ENCODE measurements at regions not wholly inside any gene's neighbourhood (a gene's known extent, or its start where the extent isn't known, plus 50 kb on each side); places are given as distances from the start of the nearest gene placed in this dataset.
A peak's percentile ranks its signal among the peaks of the same experiment; 100 is the strongest.

GRCh38 chr2:145197944-145198343 is 678.0 kb upstream of the ZEB2 start:
- no peak overlapping the region for H3K4me3 ChIP-seq (ENCODE audit: control insufficient read depth, low read depth, low read length)
- no peak for TF ChIP-seq CTCF (IDR thresholded peaks at IDR 0.05; ENCODE audit: control insufficient read depth, insufficient read depth, low read depth, low read length, missing control alignments)
- DNase-seq (ENCODE audit: low read depth) = no peak

- DNase-seq (ENCODE audit: low read depth) = no peak
- no peak overlapping the region for H3K4me3 ChIP-seq (ENCODE audit: control insufficient read depth, low read depth, low read length)
- no peak for TF ChIP-seq CTCF (IDR thresholded peaks at IDR 0.05; ENCODE audit: control insufficient read depth, insufficient read depth, low read depth, low read length, missing control alignments)
These were observed 674.8 kb upstream of the ZEB2 start for GRCh38 chr2:145194673-145195072.

- no peak overlapping the region for H3K4me3 ChIP-seq (ENCODE audit: control insufficient read depth, low read depth, low read length)
- no peak for DNase-seq (ENCODE audit: low read depth)
- no peak for TF ChIP-seq CTCF (IDR thresholded peaks at IDR 0.05; ENCODE audit: control insufficient read depth, insufficient read depth, low read depth, low read length, missing control alignments)
These were observed 670.2 kb upstream of the ZEB2 start for GRCh38 chr2:145190031-145190703.

GRCh38 chr2:145186303-145186702 is 666.4 kb upstream of the ZEB2 start:
- peak; percentile 8 for TF ChIP-seq CTCF (IDR thresholded peaks at IDR 0.05; ENCODE audit: control insufficient read depth, insufficient read depth, low read depth, low read length, missing control alignments)
- H3K4me3 ChIP-seq (ENCODE audit: control insufficient read depth, low read depth, low read length) = no peak overlapping the region
- no peak for DNase-seq (ENCODE audit: low read depth)

- TF ChIP-seq CTCF (IDR thresholded peaks at IDR 0.05; ENCODE audit: control insufficient read depth, insufficient read depth, low read depth, low read length, missing control alignments) = no peak
- no peak overlapping the region for H3K4me3 ChIP-seq (ENCODE audit: control insufficient read depth, low read depth, low read length)
- DNase-seq (ENCODE audit: low read depth) = no peak
These were observed 665.8 kb upstream of the ZEB2 start for GRCh38 chr2:145185696-145186095.

- peak; percentile 52 for DNase-seq (ENCODE audit: low read depth)
These were observed 665.1 kb upstream of the ZEB2 start for GRCh38 chr2:145184741-145185651.

More at GRCh38 chr2:145184741-145185651, 665.1 kb upstream of the ZEB2 start:
- no peak overlapping the region for H3K4me3 ChIP-seq (ENCODE audit: control insufficient read depth, low read depth, low read length)
- TF ChIP-seq CTCF (IDR thresholded peaks at IDR 0.05; ENCODE audit: control insufficient read depth, insufficient read depth, low read depth, low read length, missing control alignments) = no peak
